ENCODE measurements at regions not wholly inside any gene's neighbourhood (a gene's known extent, or its start where the extent isn't known, plus 50 kb on each side); places are given as distances from the start of the nearest gene placed in this dataset.
"Not testable (repeated sequence)": the region's sequence is repeated elsewhere in the genome, so short reads cannot be mapped to it uniquely, and the experiment has no call there.

DNA sequence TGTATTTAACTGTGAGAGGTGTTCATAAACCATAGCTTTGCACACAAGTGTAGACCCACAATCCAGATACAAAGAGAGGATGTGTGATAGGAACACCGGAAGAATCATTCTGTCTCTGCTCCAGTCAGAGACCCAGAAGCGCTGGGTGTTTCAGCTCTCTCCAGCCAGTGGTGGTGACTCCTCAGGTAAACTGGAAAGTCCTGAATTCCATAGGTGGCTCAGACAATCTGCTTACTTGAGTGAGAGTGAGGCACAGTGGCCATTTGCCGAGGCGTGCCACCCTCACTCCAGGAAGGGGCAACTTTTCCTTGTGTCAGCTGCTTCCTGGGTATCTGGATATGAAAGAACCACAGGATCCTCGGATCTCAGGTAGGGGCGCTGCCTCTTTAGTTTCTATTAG, 171.5 kb downstream of the KCNS3 start:
- TF ChIP-seq ZFX (IDR thresholded peaks at IDR 0.05; ENCODE audit: borderline replicate concordance) = no peak
- TF ChIP-seq, protein P1, sequence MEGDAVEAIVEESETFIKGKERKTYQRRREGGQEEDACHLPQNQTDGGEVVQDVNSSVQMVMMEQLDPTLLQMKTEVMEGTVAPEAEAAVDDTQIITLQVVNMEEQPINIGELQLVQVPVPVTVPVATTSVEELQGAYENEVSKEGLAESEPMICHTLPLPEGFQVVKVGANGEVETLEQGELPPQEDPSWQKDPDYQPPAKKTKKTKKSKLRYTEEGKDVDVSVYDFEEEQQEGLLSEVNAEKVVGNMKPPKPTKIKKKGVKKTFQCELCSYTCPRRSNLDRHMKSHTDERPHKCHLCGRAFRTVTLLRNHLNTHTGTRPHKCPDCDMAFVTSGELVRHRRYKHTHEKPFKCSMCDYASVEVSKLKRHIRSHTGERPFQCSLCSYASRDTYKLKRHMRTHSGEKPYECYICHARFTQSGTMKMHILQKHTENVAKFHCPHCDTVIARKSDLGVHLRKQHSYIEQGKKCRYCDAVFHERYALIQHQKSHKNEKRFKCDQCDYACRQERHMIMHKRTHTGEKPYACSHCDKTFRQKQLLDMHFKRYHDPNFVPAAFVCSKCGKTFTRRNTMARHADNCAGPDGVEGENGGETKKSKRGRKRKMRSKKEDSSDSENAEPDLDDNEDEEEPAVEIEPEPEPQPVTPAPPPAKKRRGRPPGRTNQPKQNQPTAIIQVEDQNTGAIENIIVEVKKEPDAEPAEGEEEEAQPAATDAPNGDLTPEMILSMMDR (IDR thresholded peaks at IDR 0.05) = no peak

DNA sequence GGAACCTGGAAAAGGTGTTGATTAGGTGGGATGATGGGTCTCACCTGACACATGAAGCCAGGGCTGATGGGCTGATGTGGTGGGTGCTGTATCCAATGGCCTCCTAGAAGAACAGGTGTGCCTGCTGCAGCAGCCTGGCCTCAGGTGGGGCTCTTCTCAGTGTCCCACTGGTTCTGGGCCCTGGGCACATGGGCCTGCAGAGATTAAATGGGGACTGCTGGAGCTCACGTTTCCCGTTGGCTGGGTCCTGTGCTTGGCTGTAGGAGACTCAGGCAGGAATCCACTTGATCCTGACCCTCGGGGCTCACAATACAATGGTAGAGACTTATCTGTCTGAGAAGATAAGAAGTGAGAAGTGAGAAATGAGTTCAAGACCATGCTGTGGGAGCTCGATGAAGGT, 170.9 kb downstream of the KCNS3 start:
- no peak overlapping the region for H3K27ac ChIP-seq
- TF ChIP-seq, protein P1 (IDR thresholded peaks at IDR 0.05) = no peak

More for the DNA sequence above, 171.5 kb downstream of the KCNS3 start:
- H3K27ac ChIP-seq = no peak overlapping the region

DNA sequence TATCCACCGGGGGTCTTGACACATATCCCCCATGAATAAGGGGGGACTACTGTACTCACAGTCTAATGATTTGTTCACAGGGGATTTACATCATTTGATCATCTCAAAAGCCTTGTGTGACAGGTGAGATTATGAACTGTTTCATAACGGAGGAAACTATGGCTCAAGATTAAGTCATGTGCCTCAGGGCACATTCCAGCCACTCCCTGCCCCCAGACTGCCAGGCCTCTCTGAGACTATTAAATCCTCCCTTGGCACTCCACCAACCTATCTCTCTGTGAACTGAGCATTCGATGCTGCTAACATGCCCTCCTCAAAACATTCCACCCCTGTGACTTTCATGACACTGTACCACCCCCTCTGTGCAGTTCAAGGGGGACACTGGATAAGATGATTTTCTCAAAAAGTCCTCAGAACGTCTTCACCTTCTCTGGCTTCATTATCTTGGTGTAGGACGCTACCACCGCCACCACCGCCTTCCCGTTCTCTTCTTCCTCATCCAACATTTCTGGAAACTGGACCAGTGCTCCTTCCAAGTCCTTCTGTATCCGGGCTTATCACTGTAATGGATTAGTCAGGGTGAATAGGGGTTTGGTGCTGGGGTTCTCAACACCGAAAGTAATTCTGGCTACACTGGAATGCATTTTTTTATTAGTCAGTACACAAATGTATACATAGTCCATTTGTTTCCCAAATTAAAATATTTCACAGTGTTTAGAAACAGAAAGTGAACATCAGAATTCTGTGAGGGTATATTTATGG, 169.6 kb downstream of the KCNS3 start:
- TF ChIP-seq, protein P1 (IDR thresholded peaks at IDR 0.05) = no peak
- TF ChIP-seq ZFX (IDR thresholded peaks at IDR 0.05; ENCODE audit: borderline replicate concordance) = no peak
- no peak overlapping the region for H3K27ac ChIP-seq

DNA sequence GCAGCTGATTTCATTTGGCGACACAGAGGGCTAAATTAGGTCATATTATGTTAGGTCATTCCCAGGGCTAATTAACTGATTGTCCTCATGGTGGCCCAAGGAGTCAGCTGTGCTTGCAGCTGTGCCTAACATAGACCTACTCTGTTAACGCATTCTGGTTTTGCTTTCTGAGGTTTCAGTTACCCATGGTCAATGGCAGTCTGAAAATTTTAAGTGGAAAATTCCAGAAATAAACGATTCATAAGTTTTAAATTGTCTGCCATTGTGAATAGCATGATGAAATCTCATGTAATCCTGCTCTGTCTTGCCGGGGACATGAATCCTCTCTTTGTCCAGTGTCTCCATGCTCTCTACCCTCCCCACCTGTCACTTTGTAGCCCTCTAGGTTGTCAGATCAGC, 168.7 kb downstream of the KCNS3 start:
- no peak for TF ChIP-seq ZFX (IDR thresholded peaks at IDR 0.05; ENCODE audit: borderline replicate concordance)
- TF ChIP-seq, protein P1 (IDR thresholded peaks at IDR 0.05) = no peak
- no peak overlapping the region for H3K27ac ChIP-seq

DNA sequence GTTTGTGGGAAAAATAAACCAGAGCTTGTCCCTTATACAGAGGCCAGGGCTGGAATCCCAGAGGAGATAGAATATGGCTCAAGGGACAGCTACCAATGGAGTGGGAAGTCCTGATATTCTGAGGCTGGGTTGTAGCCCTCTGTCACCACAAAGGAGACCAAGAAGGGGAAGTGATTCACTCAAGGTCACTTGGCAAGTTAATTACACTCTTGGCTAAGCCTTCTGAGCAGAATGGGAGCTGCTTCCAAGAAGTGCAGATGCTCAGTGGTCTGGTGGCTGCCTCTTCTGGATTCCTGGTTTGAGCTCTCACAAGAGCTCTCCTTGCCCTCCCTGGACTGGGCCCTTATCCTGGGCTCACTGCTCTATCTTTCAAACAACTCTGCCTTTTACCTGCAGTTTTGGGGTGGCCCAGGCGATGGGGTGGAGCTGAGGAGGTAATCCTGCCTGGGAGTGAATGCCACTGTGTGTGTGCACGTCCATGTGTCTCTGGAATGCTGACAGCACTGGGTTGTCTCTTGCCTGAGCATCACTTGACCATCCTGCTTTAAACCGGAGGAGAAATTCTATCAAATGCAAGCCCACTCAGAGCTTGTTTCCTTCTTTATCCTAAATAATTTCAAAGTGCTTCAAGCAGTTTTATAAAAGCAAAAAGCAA, 168.2 kb downstream of the KCNS3 start:
- H3K27ac ChIP-seq = no peak overlapping the region
- no peak for TF ChIP-seq ZFX (IDR thresholded peaks at IDR 0.05; ENCODE audit: borderline replicate concordance)
- TF ChIP-seq, protein P1 (IDR thresholded peaks at IDR 0.05) = no peak

DNA sequence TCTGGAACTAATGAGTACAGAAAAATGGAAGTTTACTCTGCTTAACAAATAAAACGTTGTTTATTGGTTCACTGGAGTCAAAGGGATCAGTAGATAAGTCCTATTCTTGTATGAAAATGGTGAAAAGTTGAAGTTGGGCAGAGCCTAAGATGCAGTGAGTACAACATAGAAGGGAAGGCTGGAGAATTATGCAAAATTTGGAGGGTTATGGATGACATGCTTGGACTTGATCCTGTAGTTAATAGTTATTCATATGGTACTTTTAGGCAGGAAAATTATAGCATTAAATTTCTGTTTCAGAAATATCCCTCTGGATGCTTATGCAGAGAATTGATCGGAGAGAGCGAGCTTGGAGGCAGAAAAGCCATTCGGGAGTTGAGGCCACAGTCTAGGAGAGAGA, 167.6 kb downstream of the KCNS3 start:
- H3K27ac ChIP-seq = no peak overlapping the region
- TF ChIP-seq ZFX (IDR thresholded peaks at IDR 0.05; ENCODE audit: borderline replicate concordance) = no peak
- TF ChIP-seq, protein P1 (IDR thresholded peaks at IDR 0.05) = no peak

DNA sequence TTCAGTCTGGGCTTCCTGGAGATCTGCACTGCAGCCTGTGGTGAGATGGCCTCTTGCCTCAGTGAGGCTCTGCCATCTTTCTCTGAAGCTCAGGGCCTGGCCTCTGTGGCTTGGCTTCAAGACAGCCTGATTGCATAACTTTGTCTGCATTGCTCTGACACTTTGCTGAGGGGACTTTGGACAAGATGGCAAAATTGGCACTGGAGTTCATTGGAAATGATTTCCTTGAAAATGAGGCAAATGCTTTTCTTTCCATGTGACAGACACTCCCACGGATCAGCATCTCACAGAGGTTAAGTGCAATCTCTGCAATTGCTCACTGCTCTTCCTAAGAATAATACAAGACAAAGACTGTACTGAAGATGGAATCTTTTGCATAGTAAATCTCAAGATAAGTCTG, 166.8 kb downstream of the KCNS3 start:
- TF ChIP-seq, protein P1 (IDR thresholded peaks at IDR 0.05) = no peak
- TF ChIP-seq ZFX (IDR thresholded peaks at IDR 0.05; ENCODE audit: borderline replicate concordance) = no peak
- no peak overlapping the region for H3K27ac ChIP-seq

DNA sequence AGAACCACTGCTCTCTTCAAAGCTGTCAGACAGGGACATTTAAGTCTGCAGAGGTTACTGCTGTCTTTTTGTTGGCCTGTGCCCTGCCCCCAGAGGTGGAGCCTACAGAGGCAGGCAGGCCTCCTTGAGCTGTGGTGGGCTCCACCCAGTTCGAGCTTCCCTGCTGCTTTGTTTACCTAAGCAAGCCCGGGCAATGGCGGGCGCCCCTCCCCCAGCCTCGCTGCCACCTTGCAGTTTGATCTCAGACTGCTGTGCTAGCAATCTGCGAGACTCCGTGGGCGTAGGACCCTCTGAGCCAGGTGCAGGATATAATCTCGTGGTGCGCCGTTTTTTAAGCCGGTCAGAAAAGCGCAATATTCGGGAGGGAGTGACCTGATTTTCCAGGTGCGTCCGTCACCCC, 138.9 kb downstream of the KCNS3 start:
- H3K27ac ChIP-seq = not testable (repeated sequence)
